ENCODE measurements at regions not wholly inside any gene's neighbourhood (a gene's known extent, or its start where the extent isn't known, plus 50 kb on each side); places are given as distances from the start of the nearest gene placed in this dataset.

- TF ChIP-seq NFATC3 (IDR thresholded peaks at IDR 0.05) (no peak), PATZ1 (CRISPR knock-in tag; IDR thresholded peaks at IDR 0.05; ENCODE audit: borderline replicate concordance) (no peak)
These were observed 329.0 kb downstream of the MAF start for GRCh38 chr16:79271583-79271982.
